ENCODE measurements at regions not wholly inside any gene's neighbourhood (a gene's known extent, or its start where the extent isn't known, plus 50 kb on each side); places are given as distances from the start of the nearest gene placed in this dataset.

- TF ChIP-seq POLR2A (IDR thresholded peaks at IDR 0.05) (no peak), CTCF (IDR thresholded peaks at IDR 0.05) (no peak)
Measured at GRCh38 chr3:83403927-83404326, 1554.9 kb upstream of the CADM2 start.
